Fibroblast of mammary gland (primary cell): ENCODE measurements at regions not wholly inside any gene's neighbourhood (a gene's known extent, or its start where the extent isn't known, plus 50 kb on each side); places are given as distances from the start of the nearest gene placed in this dataset.

Experiments
- DNase-seq: peaks from one replicate; pipeline ENCODE4 v3.0.0-alpha.2; 2010; ENCODE audit warnings: low read depth
- H3K4me3 ChIP-seq: 2 replicates; pipeline ENCODE4 v1.5.1; 2011; ENCODE audit warnings: low read depth, mild to moderate bottlenecking, low read length, moderate library complexity; ENCODE audit not compliant: control insufficient read depth
- TF ChIP-seq, protein P1 (sequence below): conservative IDR thresholded peaks from 2 replicates; pipeline ENCODE4 v1.5.1; 2011; ENCODE audit warnings: low read depth, low read length, inconsistent platforms; ENCODE audit not compliant: control insufficient read depth, insufficient read depth

- no peak for DNase-seq
- TF ChIP-seq, protein P1, sequence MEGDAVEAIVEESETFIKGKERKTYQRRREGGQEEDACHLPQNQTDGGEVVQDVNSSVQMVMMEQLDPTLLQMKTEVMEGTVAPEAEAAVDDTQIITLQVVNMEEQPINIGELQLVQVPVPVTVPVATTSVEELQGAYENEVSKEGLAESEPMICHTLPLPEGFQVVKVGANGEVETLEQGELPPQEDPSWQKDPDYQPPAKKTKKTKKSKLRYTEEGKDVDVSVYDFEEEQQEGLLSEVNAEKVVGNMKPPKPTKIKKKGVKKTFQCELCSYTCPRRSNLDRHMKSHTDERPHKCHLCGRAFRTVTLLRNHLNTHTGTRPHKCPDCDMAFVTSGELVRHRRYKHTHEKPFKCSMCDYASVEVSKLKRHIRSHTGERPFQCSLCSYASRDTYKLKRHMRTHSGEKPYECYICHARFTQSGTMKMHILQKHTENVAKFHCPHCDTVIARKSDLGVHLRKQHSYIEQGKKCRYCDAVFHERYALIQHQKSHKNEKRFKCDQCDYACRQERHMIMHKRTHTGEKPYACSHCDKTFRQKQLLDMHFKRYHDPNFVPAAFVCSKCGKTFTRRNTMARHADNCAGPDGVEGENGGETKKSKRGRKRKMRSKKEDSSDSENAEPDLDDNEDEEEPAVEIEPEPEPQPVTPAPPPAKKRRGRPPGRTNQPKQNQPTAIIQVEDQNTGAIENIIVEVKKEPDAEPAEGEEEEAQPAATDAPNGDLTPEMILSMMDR = no peak
- no peak overlapping the region for H3K4me3 ChIP-seq
Observed at GRCh38 chr16:85486256-85486915, 126.7 kb upstream of the GSE1 start.

GRCh38 chr16:85488414-85488813, 124.7 kb upstream of the GSE1 start:
- no peak overlapping the region for H3K4me3 ChIP-seq
- no peak for DNase-seq
- TF ChIP-seq, protein P1 = no peak

GRCh38 chr16:85490407-85491057, 122.6 kb upstream of the GSE1 start:
- TF ChIP-seq, protein P1 = no peak
- DNase-seq = no peak
- H3K4me3 ChIP-seq = no peak overlapping the region

- no peak overlapping the region for H3K4me3 ChIP-seq
- TF ChIP-seq, protein P1 = peak; percentile 26
- no peak for DNase-seq
Observed at GRCh38 chr16:85491058-85491771, 121.9 kb upstream of the GSE1 start.

- TF ChIP-seq, protein P1 = no peak
- DNase-seq = peak; percentile 6
- H3K4me3 ChIP-seq = no peak overlapping the region
Observed at GRCh38 chr16:85491798-85492294, 121.3 kb upstream of the GSE1 start.

GRCh38 chr16:85492295-85492864, 120.7 kb upstream of the GSE1 start:
- peak; percentile 15 for DNase-seq
- no peak overlapping the region for H3K4me3 ChIP-seq
- TF ChIP-seq, protein P1 = no peak
